ACC112 (cell line): ENCODE measurements at regions not wholly inside any gene's neighbourhood (a gene's known extent, or its start where the extent isn't known, plus 50 kb on each side); places are given as distances from the start of the nearest gene placed in this dataset.
A peak's percentile ranks its signal among the peaks of the same experiment; 100 is the strongest.

ENCODE experiments used
- H2AFZ ChIP-seq: fragments of 200-600 bp; sonication (generic); one replicate; pipeline ENCODE4 v1.6.0; 2017; ENCODE audit warnings: antibody characterized with exemption, low read length; ENCODE audit not compliant: unreplicated experiment
- H3K27ac ChIP-seq: fragments of 200-600 bp; sonication (generic); 2 replicates; pipeline ENCODE4 v1.5.1; 2014; ENCODE audit warnings: low read depth, mild to moderate bottlenecking, antibody characterized with exemption, low read length, moderate library complexity
- H3K27me3 ChIP-seq: fragments of 200-600 bp; sonication (generic); 2 replicates; pipeline ENCODE4 v1.6.1; 2014; ENCODE audit warnings: mild to moderate bottlenecking, antibody characterized with exemption, low read length, moderate library complexity, mixed read lengths; ENCODE audit not compliant: insufficient read depth
- H3K36me3 ChIP-seq: fragments of 200-600 bp; sonication (generic); 2 replicates; pipeline ENCODE4 v1.6.1; 2016; ENCODE audit warnings: mild to moderate bottlenecking, antibody characterized with exemption, low read length, moderate library complexity, mixed read lengths; ENCODE audit not compliant: insufficient read depth
- H3K4me1 ChIP-seq: fragments of 200-600 bp; sonication (generic); one replicate; pipeline ENCODE4 v1.6.1; 2016; ENCODE audit warnings: low read length, mixed read lengths; ENCODE audit not compliant: insufficient read depth, unreplicated experiment, control insufficient read depth
- H3K4me3 ChIP-seq: fragments of 200-600 bp; sonication (generic); 2 replicates; pipeline ENCODE4 v1.5.1; 2014; ENCODE audit warnings: mild to moderate bottlenecking, low read depth, low read length
- H3K79me2 ChIP-seq: fragments of 200-600 bp; sonication (generic); one replicate; pipeline ENCODE4 v1.6.0; 2016; ENCODE audit warnings: low read length; ENCODE audit not compliant: control insufficient read depth, unreplicated experiment, insufficient read depth

DNA sequence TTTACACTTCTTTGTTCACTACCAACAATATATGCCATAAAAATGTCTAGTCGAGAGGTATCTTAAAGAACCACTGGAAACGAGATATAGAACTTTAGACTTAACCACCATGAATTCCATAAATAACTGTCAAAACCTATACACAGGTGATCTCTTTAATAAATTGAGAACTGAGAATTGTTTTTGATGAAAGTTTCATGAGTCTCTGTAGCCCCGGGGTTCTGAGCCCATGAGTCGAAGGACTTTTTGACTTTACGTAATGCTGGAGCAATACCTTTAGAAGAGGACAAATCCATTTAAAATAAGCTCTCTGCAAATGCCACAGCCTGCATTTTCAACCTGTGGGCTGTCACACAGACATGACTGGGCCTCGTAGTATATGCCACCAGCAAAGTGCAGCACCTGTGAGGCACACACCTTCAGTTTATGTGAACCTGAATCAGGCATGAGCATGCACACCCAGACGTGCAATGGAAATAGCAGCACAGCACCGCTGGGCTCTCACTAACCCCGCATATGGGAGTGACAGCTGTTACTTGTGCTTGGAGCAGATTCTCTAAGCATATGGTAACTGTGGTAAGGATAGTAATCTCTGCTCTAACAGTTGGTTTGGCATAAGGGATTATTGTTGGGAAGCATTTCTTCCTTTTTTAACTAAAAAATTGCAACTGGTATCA, 383.2 kb downstream of the SOCS6 start:
- Histone ChIP-seq H3K79me2 (no peaks in the 10 kb centered on the region), H3K27ac (no peak overlapping the region), H3K27me3 (no peaks in the 10 kb centered on the region), H3K36me3 (no peaks in the 10 kb centered on the region), H2AFZ (no peak overlapping the region), H3K4me1 (no peaks in the 10 kb centered on the region), H3K4me3 (no peak overlapping the region)

DNA sequence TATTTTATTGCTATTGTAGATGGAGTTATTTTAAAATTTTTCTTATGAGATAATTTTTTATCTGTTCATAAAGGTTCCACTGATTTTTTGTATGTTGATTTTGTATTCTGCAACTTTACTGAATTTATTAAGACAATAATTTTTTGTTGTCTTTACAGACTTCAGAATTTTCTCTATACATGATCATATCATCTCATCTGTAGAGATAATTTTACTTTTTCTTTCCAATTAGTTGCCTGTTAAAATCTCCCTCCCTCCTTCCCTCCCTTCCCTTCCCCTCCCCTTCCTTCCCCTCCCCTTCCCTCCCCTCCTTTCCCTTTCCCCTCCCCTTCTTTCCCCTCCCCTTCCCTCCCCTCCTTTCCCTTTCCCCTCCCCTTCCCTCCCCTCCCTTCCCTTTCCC, 378.1 kb downstream of the SOCS6 start:
- no peak overlapping the region for H3K27ac ChIP-seq
- H3K4me3 ChIP-seq = no peak overlapping the region
- no peaks in the 10 kb centered on the region for H3K4me1 ChIP-seq
- no peak overlapping the region for H2AFZ ChIP-seq
- H3K79me2 ChIP-seq = no peaks in the 10 kb centered on the region
- H3K36me3 ChIP-seq = no peaks in the 10 kb centered on the region
- no peaks in the 10 kb centered on the region for H3K27me3 ChIP-seq

DNA sequence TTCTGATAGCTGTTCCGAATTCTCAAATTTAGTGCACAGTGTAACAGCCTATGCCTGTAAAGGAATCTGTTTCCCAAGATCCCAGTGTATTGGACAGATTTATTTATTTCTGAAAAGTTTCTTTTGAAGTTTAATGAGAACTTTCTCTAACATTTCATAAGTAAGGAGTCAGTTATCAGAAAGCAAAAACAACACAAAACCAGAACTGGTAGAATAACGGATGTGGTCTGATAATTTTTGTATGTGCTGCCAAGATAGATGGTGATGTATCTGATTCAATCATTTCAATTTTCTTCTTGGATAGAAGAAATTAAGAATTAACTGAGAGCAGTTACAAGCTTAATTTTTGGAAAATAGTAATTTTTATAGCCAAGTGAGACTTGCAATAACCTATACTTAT, 374.3 kb downstream of the SOCS6 start:
- Histone ChIP-seq H3K4me3 (no peak overlapping the region), H3K79me2 (no peaks in the 10 kb centered on the region), H3K4me1 (no peaks in the 10 kb centered on the region), H3K27ac (no peak overlapping the region), H2AFZ (no peak overlapping the region), H3K36me3 (no peaks in the 10 kb centered on the region), H3K27me3 (no peaks in the 10 kb centered on the region)

DNA sequence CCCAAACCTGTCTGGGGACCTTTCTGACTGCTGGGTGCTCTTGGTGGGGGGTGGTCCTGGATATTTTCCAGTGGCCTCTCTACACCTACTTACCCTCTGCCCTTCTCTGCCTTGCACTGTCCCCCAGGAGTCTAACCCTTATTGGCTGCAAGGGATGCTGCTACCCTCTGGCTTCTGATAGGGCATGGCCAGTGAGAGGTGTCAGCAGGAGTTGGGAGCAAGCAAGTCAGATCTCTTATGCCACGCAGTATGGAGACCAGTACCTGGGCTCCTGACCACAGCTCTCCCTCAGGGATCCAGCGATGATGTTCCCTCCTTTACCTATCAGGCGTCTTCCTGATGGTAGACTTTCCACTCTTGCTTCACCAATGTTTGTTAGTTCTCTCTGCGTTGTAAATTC, 373.7 kb downstream of the SOCS6 start:
- Histone ChIP-seq H3K27ac (no peak overlapping the region), H3K4me1 (no peaks in the 10 kb centered on the region), H3K27me3 (no peaks in the 10 kb centered on the region), H2AFZ (no peak overlapping the region), H3K79me2 (no peaks in the 10 kb centered on the region), H3K4me3 (no peak overlapping the region), H3K36me3 (no peaks in the 10 kb centered on the region)

DNA sequence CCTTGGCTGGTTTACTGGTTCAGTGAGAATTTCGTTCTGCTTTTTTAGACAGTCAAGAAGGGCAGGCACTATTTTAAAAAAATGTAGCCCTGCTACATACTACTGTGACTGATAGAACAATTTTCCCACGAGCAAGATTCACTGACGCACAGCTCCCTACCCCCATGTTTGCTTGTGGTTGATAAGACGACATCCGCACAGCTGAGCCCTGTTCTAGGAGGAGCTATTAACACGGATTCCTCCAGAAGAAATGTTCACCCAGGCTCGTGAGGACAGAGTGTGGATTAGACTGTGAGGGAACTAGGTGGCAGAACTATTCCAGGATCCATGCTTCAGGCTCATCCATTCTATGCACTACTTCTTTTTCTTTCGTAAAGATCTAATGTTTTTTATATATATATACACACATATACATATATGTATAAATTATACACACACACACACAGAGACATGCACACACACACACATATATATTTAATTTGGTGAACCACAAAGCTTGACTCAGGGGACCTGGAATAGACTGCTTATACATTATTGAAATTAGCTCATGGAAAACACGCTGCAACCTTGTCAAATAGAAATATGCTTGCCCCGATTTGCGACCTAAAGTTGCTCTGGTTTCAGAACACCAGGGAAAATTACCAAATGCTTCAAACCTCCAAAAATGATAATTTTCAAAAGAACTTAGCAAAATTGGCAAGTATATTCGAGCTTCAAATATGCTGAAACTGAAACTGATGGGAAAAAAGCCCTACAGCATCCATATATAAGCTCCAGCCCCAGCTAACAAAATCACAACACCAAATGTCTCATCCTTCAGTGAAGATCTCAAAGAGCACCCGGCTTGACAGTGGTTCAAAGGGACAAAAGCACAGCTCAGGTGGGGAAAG, 370.4 kb downstream of the SOCS6 start:
- Histone ChIP-seq H3K4me1 (no peaks in the 10 kb centered on the region), H3K27ac (no peak overlapping the region), H3K4me3 (peak overlapping the region; percentile 53)

DNA sequence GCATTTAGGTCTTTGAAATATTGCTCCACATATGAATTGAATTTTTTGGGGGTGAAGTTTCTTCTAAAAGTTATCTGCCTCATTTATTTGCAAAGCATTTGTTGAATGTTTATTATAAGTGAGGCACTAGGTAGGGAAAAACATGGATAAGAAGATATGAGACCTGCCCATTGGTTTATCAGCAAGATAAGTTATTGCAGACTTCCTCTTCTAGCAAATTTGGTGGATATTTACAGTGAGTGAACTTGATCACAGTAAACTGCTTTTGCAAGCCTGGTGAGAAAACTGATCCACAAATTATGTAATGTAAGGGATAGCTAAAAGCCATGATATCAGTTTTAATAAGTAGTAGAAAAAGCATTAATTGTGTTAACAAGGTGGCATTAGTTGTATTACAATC, 364.8 kb downstream of the SOCS6 start:
- no peaks in the 10 kb centered on the region for H3K36me3 ChIP-seq
- no peaks in the 10 kb centered on the region for H3K27me3 ChIP-seq
- H2AFZ ChIP-seq = no peak overlapping the region
- no peaks in the 10 kb centered on the region for H3K4me1 ChIP-seq
- no peak overlapping the region for H3K27ac ChIP-seq
- no peak overlapping the region for H3K4me3 ChIP-seq
- H3K79me2 ChIP-seq = no peaks in the 10 kb centered on the region

More for the DNA sequence above, 370.4 kb downstream of the SOCS6 start:
- Histone ChIP-seq H2AFZ (no peak overlapping the region), H3K36me3 (no peaks in the 10 kb centered on the region), H3K27me3 (no peaks in the 10 kb centered on the region), H3K79me2 (no peaks in the 10 kb centered on the region)

DNA sequence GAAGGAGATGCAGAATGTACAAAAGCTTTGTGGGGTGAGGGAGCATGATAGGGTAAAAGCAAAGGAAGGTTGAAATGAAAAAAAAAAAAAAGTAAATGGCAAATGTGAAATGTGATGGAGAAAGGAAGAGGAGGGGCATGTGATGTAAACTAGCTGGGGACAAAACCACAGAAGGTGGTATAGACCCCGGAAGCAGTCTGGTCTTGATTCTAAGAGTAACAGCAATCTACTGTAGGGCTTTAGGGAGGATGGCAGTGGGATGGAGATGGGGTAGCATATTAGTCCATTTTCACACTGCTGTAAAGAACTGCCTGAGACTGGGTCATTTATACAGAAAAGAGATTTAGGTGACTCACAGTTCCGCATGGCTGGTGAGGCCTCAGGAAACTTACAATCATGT, 362.0 kb downstream of the SOCS6 start:
- H3K79me2 ChIP-seq = no peaks in the 10 kb centered on the region
- H2AFZ ChIP-seq = no peak overlapping the region
- H3K4me3 ChIP-seq = no peak overlapping the region
- no peaks in the 10 kb centered on the region for H3K4me1 ChIP-seq
- H3K27ac ChIP-seq = no peak overlapping the region
- H3K36me3 ChIP-seq = no peaks in the 10 kb centered on the region
- no peaks in the 10 kb centered on the region for H3K27me3 ChIP-seq

DNA sequence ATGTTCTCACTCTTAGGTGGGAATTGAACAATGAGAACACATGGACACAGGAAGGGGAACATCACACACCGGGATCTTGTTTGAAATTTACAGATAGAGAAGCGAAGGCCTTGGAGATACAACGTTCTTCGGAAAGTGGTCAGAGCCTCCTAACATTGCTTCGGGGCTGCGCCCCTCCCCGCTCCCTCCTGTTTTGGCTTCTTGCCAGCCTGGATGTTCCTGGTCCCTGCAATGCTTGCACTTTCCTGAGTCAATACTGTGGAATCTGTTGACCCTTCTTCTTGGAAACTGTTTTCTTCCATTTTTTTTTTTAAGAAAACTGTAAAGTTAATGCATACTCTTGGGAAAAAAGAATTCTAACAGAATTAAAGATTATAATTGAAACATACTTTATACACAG, 360.8 kb downstream of the SOCS6 start:
- no peaks in the 10 kb centered on the region for H3K36me3 ChIP-seq
- H2AFZ ChIP-seq = no peak overlapping the region
- no peaks in the 10 kb centered on the region for H3K79me2 ChIP-seq
- no peak overlapping the region for H3K4me3 ChIP-seq
- no peaks in the 10 kb centered on the region for H3K4me1 ChIP-seq
- H3K27me3 ChIP-seq = no peaks in the 10 kb centered on the region
- H3K27ac ChIP-seq = no peak overlapping the region

DNA sequence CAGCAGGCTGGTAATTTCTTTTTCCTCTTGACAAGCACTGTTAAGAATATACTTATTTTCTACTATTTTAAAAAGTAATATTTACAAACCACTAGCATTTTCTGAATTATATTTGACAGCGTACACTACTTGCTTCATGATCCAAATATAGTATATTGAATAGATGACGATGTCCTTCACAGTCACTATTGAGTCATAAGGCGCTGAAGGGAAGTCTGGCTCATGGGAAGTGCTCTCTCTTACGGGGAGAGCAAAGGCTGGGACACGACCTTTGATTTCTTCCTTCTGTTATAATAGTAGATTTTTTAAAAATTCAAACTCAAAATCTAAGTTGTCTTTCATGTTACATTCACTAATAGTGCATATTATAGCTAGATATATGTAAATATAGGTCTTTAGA, 357.1 kb downstream of the SOCS6 start:
- Histone ChIP-seq H3K4me3 (no peak overlapping the region), H3K79me2 (no peaks in the 10 kb centered on the region), H3K27ac (no peak overlapping the region), H2AFZ (no peak overlapping the region), H3K4me1 (no peaks in the 10 kb centered on the region), H3K36me3 (no peaks in the 10 kb centered on the region), H3K27me3 (no peaks in the 10 kb centered on the region)

DNA sequence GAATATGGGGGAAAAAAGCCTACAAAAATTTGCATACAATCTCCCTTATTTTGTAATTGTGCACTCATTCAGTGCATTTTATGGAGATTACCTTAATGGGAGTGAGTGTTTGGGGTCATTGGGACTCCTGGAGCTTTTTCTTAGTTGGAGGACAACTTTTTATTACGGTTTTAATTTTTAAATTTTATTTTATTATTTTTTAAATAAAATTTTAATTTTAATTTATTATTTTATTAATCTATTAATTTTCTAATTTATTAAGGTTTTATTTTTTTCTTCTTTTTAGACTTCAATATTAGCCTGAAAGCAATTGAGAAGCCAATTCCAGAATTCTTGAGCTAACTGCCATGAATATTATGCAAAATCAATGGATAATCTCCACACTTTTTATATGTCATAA, 355.0 kb downstream of the SOCS6 start:
- no peak overlapping the region for H2AFZ ChIP-seq
- no peaks in the 10 kb centered on the region for H3K36me3 ChIP-seq
- H3K79me2 ChIP-seq = no peaks in the 10 kb centered on the region
- no peaks in the 10 kb centered on the region for H3K4me1 ChIP-seq
- H3K4me3 ChIP-seq = no peak overlapping the region
- H3K27me3 ChIP-seq = no peaks in the 10 kb centered on the region
- H3K27ac ChIP-seq = no peak overlapping the region
